GM19099 (cell line): ENCODE measurements at regions not wholly inside any gene's neighbourhood (a gene's known extent, or its start where the extent isn't known, plus 50 kb on each side); places are given as distances from the start of the nearest gene placed in this dataset.

Source experiments
- POLR2A ChIP-seq: IDR thresholded peaks from 3 replicates; pipeline ENCODE4 v1.6.1; 2011; ENCODE audit warnings: low read depth; ENCODE audit not compliant: insufficient read length; ENCODE audit errors: extremely low read depth

DNA sequence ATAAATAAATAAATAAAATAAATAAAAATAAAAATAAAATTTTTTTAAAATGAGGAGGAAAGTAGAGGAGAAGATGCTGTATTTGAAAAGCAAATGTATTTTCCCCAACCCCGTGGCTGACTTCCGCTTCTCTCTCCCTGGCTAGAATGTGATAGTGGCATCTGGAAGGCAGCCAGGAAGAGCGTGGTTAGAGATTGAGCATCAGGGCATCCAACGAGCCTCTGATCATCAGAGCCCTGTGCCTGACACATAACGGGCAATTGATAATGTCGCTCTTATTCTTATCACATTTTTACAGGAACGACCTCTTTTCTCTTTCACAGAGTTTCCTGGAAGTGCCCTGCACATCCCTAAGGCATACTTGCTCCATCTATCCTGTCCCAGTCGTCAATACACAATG lies 496.9 kb upstream of the TMEM132C start:
- no peak for TF ChIP-seq POLR2A

DNA sequence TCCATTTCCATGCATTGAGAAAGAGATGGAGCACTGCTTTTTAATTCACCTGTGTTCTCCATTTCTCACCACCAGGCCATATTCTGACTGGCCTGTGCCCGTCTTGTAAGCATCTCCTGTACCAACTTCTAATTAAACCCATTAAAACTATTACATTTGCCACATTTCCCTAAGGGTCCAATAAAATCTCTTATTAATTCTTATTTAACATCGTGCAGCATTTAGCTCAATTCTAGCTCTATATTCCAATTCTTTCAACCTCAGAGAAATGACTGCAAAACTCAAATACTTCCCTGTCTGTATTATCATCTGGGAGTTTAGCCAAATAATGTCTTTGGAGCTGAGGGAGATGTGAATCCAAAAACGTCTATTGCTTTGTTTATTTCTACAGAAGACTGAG lies 495.4 kb upstream of the TMEM132C start:
- TF ChIP-seq POLR2A: no peak

DNA sequence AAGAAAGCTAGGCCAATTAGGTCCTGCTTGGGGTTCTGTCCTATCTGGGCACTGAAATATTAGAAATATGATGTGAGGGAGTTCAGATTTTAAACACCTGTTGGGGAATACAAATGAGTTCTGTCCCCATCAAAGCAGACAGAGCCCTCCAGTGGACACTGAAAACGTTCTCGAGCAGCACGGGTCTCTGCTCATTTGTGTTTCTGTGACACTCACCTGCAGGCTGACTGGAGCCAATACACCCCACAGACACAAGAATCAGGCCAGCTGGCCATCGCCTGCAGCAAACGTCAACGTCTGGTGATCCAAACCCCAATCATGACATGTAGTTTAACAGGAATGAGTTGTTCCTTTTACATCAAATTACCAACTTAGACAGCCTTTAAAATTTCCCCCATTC lies 493.4 kb upstream of the TMEM132C start:
- no peak for TF ChIP-seq POLR2A

DNA sequence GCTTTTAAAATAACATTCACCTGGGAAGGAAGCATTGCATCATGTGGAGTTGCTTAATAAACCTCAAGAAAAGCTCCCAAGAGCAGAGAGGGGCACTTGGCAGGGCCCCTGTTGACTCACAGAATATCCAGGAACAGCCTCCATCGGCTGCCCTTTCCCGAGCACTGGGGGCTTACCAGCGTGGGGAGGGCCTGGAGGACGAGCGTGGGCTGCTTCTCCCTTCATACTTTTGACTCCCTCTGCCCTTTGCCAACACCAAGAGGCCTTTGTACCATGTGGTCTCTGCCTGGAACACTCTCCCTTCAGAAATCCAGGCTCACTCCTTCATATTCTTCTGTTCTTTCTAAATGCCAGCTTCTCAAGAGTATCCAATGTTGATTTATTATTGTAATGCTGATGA lies 492.1 kb upstream of the TMEM132C start:
- no peak for TF ChIP-seq POLR2A

- no peak for TF ChIP-seq POLR2A
Measured at GRCh38 chr12:127779301-127780045, 487.5 kb upstream of the TMEM132C start.

DNA sequence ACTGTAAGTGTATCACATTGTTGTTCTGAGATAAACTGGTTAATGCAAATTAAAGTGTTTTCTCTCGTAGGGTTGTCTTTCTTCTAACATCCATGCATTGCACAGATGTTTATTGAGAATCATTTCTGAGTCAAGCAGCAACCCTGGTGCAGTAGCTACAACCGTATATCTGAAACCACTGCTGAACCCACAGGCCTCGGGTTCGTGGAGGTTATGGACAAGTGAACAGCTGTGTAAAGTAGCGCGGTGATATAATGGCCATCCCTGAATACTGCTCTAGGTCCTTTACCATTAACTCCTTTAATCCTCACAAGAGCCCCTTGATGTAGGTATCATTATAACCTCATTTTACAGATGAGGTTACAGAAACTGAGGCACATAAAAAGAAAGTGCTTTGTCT lies 486.1 kb upstream of the TMEM132C start:
- no peak for TF ChIP-seq POLR2A

- TF ChIP-seq POLR2A: no peak
Measured at GRCh38 chr12:127781336-127781735, 485.6 kb upstream of the TMEM132C start.

GRCh38 chr12:127785540-127785939 lies 481.4 kb upstream of the TMEM132C start:
- TF ChIP-seq POLR2A: no peak

DNA sequence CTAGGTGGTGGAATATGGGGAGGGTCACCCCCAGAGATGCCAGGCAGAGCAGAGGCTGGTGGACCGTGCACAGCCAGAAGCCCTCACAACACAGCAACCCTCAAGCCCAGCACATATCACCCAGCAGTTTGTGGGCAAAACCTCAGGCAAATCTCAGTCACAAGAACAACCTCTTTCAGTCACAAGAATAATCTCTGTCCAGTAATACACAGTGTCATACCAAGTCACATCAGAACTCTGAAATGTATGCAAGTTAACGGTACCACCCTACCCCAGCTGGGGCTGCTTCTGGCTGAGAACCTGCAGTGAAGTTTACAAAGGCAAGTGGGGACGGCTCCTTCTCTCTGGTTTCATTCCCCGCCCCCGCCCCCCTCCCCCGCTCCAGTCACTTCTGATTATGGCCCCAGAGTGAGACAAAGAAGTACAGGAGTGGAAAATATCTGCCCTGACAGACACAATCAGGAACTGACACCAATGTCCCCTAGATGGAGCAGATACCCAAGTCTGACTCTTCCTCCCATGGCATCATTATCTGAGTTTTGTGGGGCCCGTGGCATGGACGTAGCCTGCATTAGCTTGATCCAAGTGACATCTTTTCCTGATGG lies 480.9 kb upstream of the TMEM132C start:
- TF ChIP-seq POLR2A: no peak

GRCh38 chr12:127787544-127787943 lies 479.4 kb upstream of the TMEM132C start:
- TF ChIP-seq POLR2A: no peak

DNA sequence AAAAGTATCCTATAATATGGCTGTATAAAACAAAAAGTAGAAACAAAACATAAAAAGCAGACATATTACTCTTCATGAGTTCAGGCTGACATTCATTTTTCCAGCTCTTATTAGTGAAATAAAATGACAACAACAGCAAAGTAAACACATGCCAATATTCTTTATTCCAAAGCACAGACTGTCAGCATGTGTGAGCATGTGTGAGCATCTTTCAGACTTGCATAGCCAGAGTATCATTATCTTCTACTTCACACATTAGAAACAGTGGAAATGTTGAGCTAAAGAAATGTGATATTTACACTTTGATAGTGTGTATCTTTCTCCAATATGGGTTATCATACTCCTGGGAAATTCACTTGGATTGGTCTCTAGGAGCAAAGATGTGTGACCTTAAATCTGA lies 476.6 kb upstream of the TMEM132C start:
- no peak for TF ChIP-seq POLR2A

GRCh38 chr12:127791217-127791616 lies 475.8 kb upstream of the TMEM132C start:
- TF ChIP-seq POLR2A: no peak

DNA sequence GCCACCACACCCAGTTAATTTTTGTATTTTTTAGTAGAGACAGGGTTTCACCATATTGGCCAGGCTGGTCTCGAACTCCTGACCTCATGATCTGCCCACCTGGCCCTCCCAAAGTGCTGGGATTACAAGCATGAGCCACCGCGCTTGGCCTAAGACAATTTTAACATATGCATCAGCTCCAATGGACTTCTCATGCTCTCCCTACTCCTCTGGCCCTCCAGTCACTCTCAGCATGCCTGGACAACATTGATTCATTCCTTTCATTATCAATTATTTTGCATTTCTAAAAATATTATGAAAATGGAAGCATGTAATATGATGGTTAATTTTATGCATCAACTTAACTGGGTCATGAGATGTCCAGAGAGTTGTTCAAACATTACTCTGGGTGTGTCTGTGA lies 469.1 kb upstream of the TMEM132C start:
- no peak for TF ChIP-seq POLR2A

DNA sequence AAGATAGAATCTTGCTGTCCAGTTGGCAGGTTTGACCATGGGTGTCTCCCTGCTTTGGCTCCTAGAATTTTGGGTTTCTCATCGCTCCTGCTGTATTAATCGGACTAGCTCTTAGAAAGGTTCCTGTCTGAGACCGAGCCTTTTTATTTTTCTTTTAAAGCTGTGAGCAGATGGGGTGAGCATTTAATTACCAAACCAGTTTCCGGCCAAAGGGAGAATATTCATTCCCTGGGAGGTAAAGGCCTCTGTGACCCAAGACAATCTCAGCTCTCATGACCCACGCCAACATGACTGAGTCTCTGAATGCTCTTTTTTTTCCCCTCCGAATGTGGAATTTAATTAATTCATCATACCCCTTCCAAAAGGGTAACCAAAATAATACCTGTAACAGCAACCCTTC lies 464.7 kb upstream of the TMEM132C start:
- no peak for TF ChIP-seq POLR2A

DNA sequence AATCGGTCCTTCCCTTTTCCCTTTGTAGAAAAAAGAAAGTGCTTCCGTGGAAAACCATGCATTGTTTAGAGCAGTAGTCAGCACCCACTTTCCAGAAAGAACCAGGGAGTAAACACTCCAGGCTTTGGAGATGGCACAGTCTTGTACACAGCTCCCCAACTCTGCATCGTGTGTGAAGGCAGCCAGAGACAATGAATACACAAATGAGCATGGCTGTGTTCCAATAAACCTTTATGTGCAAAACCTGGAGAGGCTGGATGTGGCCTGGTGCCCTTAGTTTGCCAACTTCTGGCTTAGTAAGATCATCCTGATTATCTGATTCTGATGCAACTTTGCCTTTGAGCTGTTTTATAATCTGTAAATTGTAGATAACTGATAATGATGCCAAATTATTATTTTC lies 463.4 kb upstream of the TMEM132C start:
- no peak for TF ChIP-seq POLR2A

GRCh38 chr12:127809275-127809674 lies 457.7 kb upstream of the TMEM132C start:
- TF ChIP-seq POLR2A: no peak

- no peak for TF ChIP-seq POLR2A
Measured at GRCh38 chr12:127810041-127810440, 456.9 kb upstream of the TMEM132C start.

- no peak for TF ChIP-seq POLR2A
Measured at GRCh38 chr12:127811988-127812387, 455.0 kb upstream of the TMEM132C start.

- no peak for TF ChIP-seq POLR2A
Measured at GRCh38 chr12:127813147-127813546, 453.8 kb upstream of the TMEM132C start.
